IPS-18a (cell line): ENCODE measurements at regions not wholly inside any gene's neighbourhood (a gene's known extent, or its start where the extent isn't known, plus 50 kb on each side); places are given as distances from the start of the nearest gene placed in this dataset.

ENCODE experiments used
- H3K27ac ChIP-seq: one replicate; pipeline ENCODE4 v1.5.1; 2013; ENCODE audit warnings: low read length
- H3K27me3 ChIP-seq: one replicate; pipeline ENCODE4 v1.6.1; 2013; ENCODE audit warnings: mild to moderate bottlenecking, low read length; ENCODE audit not compliant: control insufficient read depth, insufficient read depth
- H3K36me3 ChIP-seq: one replicate; pipeline ENCODE4 v1.6.1; 2013; ENCODE audit warnings: low read depth, low read length; ENCODE audit not compliant: control insufficient read depth
- H3K4me1 ChIP-seq: one replicate; pipeline ENCODE4 v1.6.1; 2013; ENCODE audit warnings: low read depth, low read length; ENCODE audit not compliant: control insufficient read depth
- H3K4me3 ChIP-seq: one replicate; pipeline ENCODE4 v1.5.1; 2013; ENCODE audit warnings: low read length
- H3K9ac ChIP-seq: one replicate; pipeline ENCODE4 v1.6.1; 2013; ENCODE audit warnings: mild to moderate bottlenecking, low read length, moderate library complexity
- H3K9me3 ChIP-seq: one replicate; pipeline ENCODE4 v1.6.1; 2013; ENCODE audit warnings: low read depth, low read length; ENCODE audit not compliant: control insufficient read depth

DNA sequence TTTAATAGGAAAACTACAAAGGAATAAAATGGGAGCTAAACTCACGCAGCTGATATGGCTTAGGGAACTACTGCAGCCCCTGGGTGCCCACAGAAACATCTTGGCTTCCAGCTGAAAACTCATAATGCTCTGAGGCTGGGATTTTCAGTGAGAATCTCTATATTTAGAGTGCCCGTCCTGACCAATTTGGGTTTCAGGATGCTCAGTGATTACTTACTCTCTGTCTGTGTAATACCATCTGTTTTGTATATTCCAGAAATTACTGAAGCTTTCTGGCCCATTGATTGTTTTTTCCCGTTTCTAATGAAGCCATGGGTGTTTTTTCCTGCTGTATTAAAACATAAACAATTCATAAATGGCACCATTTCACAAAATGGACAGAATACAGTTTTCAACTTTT lies 50.6 kb upstream of the ZNF385D start:
- Histone ChIP-seq H3K4me1 (no peaks in the 10 kb centered on the region), H3K9ac (no peak overlapping the region), H3K9me3 (peaks cover 3% of the 10 kb centered on the region), H3K36me3 (no peaks in the 10 kb centered on the region), H3K27me3 (no peaks in the 10 kb centered on the region), H3K4me3 (no peak overlapping the region), H3K27ac (no peak overlapping the region)

DNA sequence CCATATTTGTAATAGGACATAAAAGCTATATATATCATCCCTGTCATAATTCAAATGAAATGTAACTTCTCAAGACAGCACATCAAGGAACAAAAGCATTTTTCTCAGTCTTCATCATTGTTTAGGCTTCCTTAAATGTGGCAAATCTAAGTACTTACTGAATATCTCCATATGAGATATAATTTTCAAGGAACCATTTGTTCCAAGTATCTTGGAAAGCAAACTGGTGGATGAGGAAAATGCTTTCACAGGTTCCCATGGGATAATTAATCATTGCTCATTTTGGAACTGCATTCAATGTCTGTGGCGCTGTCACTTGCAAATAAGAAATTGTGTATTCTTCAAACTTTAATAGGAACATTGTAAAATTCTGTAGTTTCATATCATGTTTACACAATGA lies 52.6 kb upstream of the ZNF385D start:
- no peaks in the 10 kb centered on the region for H3K27me3 ChIP-seq
- H3K9ac ChIP-seq = no peak overlapping the region
- H3K4me1 ChIP-seq = no peaks in the 10 kb centered on the region
- no peak overlapping the region for H3K27ac ChIP-seq
- peaks cover 3% of the 10 kb centered on the region for H3K9me3 ChIP-seq
- H3K4me3 ChIP-seq = no peak overlapping the region
- no peaks in the 10 kb centered on the region for H3K36me3 ChIP-seq

DNA sequence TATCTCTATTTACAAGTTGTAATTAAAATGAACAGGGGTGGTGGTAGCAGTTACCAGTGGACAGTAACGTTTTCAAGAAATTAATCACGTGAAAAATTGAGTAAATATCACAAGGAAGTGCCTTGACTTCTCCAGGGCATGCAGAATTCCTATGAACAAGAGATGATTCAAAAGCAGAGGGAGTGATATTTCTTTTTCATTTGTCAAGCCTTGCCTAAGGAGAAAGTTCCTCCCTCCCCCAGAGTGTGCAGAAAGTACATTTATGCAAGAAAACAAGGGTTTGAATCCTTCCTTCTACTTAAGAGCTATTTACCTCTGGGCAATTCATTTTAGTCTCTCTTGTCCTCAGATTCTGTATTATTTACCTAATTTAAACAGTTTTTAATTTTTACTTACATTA lies 53.3 kb upstream of the ZNF385D start:
- H3K9ac ChIP-seq = no peak overlapping the region
- no peaks in the 10 kb centered on the region for H3K4me1 ChIP-seq
- no peak overlapping the region for H3K4me3 ChIP-seq
- no peaks in the 10 kb centered on the region for H3K27me3 ChIP-seq
- H3K9me3 ChIP-seq = peaks cover 3% of the 10 kb centered on the region
- H3K36me3 ChIP-seq = no peaks in the 10 kb centered on the region
- no peak overlapping the region for H3K27ac ChIP-seq

DNA sequence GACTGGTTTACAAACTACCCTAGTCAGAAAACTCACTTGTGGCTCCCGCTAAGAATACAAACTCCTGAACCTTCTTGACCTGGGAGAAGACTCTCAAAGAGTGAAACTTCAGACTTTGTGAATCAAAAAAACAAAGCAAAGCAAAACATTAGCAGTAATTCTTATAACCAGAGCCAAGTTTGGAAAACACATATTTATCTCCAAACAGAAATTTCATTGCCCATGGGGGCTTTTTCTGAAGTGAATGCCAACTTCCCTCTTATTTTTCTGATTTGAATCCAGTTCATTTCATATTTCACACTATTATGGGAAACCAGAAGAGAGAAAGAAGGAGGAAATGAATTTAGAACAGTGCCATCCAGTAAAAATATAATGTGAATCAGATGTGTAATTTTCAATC lies 55.7 kb upstream of the ZNF385D start:
- Histone ChIP-seq H3K9ac (no peak overlapping the region), H3K4me3 (no peak overlapping the region), H3K4me1 (no peaks in the 10 kb centered on the region), H3K9me3 (no peaks in the 10 kb centered on the region), H3K27ac (no peak overlapping the region), H3K36me3 (no peaks in the 10 kb centered on the region), H3K27me3 (no peaks in the 10 kb centered on the region)

DNA sequence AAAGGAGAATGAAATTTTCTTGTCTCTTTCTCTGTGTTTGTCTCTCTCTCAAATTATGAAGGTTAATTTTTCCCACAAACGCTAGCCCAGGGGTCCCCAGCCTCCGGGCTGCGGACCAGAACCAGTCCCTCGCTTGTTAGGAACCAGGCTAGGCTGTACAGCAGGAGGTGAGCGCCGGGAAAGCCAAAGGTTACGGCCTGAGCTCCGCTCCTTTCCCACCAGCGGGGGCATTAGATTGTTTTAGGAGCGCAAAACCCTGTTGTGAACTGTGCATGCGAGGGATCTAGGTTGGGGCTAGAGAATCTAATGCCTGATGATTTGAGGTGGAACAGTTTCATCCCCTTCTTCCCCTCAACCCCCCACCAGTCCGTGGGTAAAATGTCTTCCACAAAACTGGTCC lies 74.7 kb upstream of the ZNF385D start:
- no peak overlapping the region for H3K27ac ChIP-seq
- H3K9ac ChIP-seq = no peak overlapping the region
- no peaks in the 10 kb centered on the region for H3K36me3 ChIP-seq
- no peak overlapping the region for H3K4me3 ChIP-seq
- H3K27me3 ChIP-seq = no peaks in the 10 kb centered on the region
- H3K9me3 ChIP-seq = no peaks in the 10 kb centered on the region
- no peaks in the 10 kb centered on the region for H3K4me1 ChIP-seq

DNA sequence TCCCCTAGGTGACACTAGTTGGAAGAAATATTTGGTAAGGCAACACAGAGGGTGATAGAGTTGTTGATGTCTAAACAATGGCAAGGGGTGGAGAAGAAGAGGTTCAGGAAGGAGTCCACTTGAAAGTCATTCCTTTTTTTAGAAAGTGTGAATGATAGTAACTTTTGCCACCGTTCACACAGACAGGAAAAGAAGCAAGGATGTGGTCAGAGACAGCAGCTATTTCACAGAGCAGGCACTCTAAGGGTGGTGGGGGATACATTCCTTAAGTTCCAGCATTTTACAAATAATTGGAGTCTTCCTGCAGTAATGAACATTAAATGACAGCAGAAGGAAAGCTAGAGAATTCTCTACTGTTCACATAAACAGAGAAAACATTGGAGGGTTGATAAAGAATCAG lies 75.4 kb upstream of the ZNF385D start:
- Histone ChIP-seq H3K9ac (no peak overlapping the region), H3K4me1 (no peaks in the 10 kb centered on the region), H3K27me3 (no peaks in the 10 kb centered on the region), H3K36me3 (no peaks in the 10 kb centered on the region), H3K27ac (no peak overlapping the region), H3K4me3 (no peak overlapping the region), H3K9me3 (no peaks in the 10 kb centered on the region)

DNA sequence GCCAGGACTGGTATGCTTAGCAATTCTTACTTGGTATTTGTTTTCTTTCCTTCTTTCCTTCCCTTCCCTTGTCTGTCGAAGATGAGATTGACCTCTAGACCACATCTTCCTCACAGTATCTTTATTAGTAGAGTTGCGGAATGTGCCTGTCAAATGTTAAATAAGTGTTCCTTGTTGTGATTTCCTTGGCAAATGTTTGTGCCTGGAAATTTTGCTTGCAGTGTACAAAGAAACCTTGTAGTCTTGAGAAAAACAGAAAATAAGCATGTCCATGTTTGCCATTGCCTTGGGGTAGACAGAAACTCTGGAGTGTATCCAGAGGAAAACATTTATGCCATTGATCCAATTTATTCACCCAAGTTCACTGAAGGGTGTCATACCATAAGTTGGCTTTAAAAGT lies 79.5 kb upstream of the ZNF385D start:
- H3K36me3 ChIP-seq = no peaks in the 10 kb centered on the region
- no peak overlapping the region for H3K9ac ChIP-seq
- H3K4me1 ChIP-seq = no peaks in the 10 kb centered on the region
- no peak overlapping the region for H3K27ac ChIP-seq
- no peak overlapping the region for H3K4me3 ChIP-seq
- H3K27me3 ChIP-seq = no peaks in the 10 kb centered on the region
- no peaks in the 10 kb centered on the region for H3K9me3 ChIP-seq

DNA sequence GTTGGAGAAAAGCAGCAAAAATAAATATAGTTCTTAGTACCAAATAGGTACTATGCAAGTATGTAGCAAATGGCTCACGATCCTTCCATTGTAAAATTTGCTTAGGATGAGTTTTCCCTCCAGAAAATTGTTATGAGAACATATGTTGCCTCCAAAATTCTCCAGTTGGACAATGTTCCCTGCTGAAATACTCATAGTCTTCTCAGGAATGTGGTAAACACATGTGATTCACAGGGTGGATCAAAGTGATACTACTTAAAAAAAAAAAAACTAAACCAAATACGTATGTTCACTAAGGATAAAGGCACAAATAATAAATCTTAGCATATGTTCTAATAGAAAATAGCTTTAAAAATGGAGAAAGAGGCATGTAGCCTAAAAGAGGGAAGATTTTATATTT lies 84.3 kb upstream of the ZNF385D start:
- H3K27me3 ChIP-seq = no peaks in the 10 kb centered on the region
- no peaks in the 10 kb centered on the region for H3K36me3 ChIP-seq
- no peak overlapping the region for H3K4me3 ChIP-seq
- no peaks in the 10 kb centered on the region for H3K4me1 ChIP-seq
- H3K9me3 ChIP-seq = no peaks in the 10 kb centered on the region
- H3K9ac ChIP-seq = no peak overlapping the region
- H3K27ac ChIP-seq = no peak overlapping the region

DNA sequence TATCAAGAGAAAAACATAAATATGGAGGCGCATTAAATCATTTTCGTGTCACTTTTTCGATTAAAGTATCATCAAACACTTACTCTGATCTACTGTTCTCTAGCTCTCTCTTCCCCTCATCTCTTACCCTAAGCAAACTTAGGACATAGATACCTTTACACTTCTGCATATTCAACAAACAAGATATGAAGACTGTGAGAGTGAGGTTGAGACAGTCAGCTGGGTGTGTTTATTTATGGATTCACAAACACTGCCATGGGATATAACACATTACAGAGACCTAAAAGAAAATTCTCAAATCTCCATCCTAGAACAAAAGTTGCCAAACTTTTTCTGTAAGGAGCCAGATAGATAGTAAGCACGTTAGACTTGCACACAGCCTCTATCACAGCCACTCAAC lies 85.2 kb upstream of the ZNF385D start:
- H3K27ac ChIP-seq = no peak overlapping the region
- no peak overlapping the region for H3K4me3 ChIP-seq
- H3K27me3 ChIP-seq = no peaks in the 10 kb centered on the region
- no peaks in the 10 kb centered on the region for H3K4me1 ChIP-seq
- no peaks in the 10 kb centered on the region for H3K36me3 ChIP-seq
- H3K9me3 ChIP-seq = no peaks in the 10 kb centered on the region
- H3K9ac ChIP-seq = no peak overlapping the region

DNA sequence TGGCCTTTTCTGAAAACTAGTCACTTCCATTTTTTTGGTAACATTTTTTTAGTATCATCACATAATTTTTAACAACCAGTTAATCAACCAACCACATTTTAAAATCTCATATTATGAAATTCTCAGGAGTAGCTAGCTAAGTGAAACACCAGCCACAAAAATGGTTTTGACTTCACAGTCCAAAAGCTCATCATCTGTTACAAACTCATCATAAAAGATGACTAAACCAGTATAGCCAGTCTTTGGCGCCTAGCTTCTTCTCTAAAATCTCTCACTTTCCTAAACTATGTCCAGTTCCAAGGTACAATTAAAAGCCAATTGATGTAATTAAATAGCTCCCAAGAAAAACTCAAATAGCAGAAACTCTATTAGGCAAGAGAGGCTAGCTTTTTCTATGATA lies 88.2 kb upstream of the ZNF385D start:
- Histone ChIP-seq H3K4me3 (no peak overlapping the region), H3K36me3 (no peaks in the 10 kb centered on the region), H3K9me3 (no peaks in the 10 kb centered on the region), H3K4me1 (no peaks in the 10 kb centered on the region), H3K9ac (no peak overlapping the region), H3K27me3 (no peaks in the 10 kb centered on the region), H3K27ac (no peak overlapping the region)

DNA sequence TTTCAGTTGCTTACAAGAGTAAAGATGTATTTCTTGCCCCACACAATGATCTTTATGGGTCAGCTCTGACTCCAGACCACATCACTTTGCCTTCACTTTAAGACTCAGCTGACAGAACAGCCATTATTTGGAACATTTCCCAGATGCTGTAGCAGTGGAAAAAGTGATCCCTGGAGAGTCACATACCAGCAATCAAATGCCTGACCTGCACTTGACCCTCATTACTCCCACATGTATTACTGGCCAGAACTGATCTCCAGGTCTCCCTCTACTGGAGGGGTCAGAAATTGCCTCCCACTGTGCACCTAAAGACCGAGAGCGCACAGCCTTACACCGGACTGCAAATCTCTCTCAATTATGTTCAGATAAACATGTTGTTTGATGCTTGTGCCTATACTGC lies 88.6 kb upstream of the ZNF385D start:
- H3K27ac ChIP-seq = no peak overlapping the region
- no peaks in the 10 kb centered on the region for H3K27me3 ChIP-seq
- no peaks in the 10 kb centered on the region for H3K9me3 ChIP-seq
- no peak overlapping the region for H3K9ac ChIP-seq
- no peak overlapping the region for H3K4me3 ChIP-seq
- H3K4me1 ChIP-seq = no peaks in the 10 kb centered on the region
- H3K36me3 ChIP-seq = no peaks in the 10 kb centered on the region

DNA sequence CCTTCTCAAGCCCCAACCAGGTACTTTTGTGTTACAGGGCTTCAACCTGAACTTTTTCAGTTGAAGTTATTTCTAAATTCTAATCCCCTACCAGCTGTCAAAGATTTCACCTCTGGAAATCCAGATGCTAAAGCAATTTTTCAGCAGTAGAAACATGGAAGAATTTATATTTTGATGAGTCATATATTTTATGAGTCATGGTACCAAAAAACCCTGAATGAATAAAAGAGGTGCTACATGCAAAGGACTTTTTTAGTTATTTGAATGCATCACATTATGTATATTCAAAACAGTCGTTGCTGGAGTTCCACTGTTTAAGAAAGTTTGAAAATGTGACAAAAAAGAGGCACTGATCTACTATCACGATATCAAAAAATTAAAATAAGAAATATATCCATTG lies 96.0 kb upstream of the ZNF385D start:
- H3K36me3 ChIP-seq = no peaks in the 10 kb centered on the region
- H3K9me3 ChIP-seq = no peaks in the 10 kb centered on the region
- no peak overlapping the region for H3K27ac ChIP-seq
- H3K4me3 ChIP-seq = no peak overlapping the region
- no peaks in the 10 kb centered on the region for H3K4me1 ChIP-seq
- no peak overlapping the region for H3K9ac ChIP-seq
- H3K27me3 ChIP-seq = no peaks in the 10 kb centered on the region
